OCI-LY3 (cell line): ENCODE measurements at regions not wholly inside any gene's neighbourhood (a gene's known extent, or its start where the extent isn't known, plus 50 kb on each side); places are given as distances from the start of the nearest gene placed in this dataset.

Source experiments
- H2AFZ ChIP-seq: fragments of 200-600, 300-600 bp; shearing (Covaris generic); 2 replicates; pipeline ENCODE4 v1.6.0; 2014; ENCODE audit warnings: antibody characterized with exemption, low read depth, low read length
- H3K27ac ChIP-seq: fragments of 200-600, 300-600 bp; sonication (generic); 2 replicates; pipeline ENCODE4 v1.5.1; 2014; ENCODE audit warnings: mild to moderate bottlenecking, low read length, moderate library complexity, mixed read lengths
- H3K27me3 ChIP-seq: fragments of 200-600, 300-600 bp; sonication (generic); 2 replicates; pipeline ENCODE4 v1.6.1; 2014; ENCODE audit warnings: low read depth, low read length, mixed read lengths
- H3K36me3 ChIP-seq: fragments of 200-600, 300-600 bp; sonication (generic); replicated peaks from 2 replicates; pipeline ENCODE3; 2014; ENCODE audit warnings: low read depth, low read length, mixed read lengths
- H3K4me1 ChIP-seq: fragments of 300-600, 200-600 bp; sonication (generic); 2 replicates; pipeline ENCODE4 v1.6.1; 2014; ENCODE audit warnings: low read length, mixed read lengths
- H3K4me2 ChIP-seq: fragments of 200-600, 300-600 bp; sonication (generic); 2 replicates; pipeline ENCODE4 v1.6.1; 2014; ENCODE audit warnings: low read length, mixed read lengths
- H3K4me3 ChIP-seq: fragments of 300-600, 200-600 bp; sonication (generic); 2 replicates; pipeline ENCODE4 v1.5.1; 2014; ENCODE audit warnings: antibody characterized with exemption, mild to moderate bottlenecking, low read length, moderate library complexity
- H3K79me2 ChIP-seq: fragments of 300-600, 200-600 bp; shearing (Covaris generic); 2 replicates; pipeline ENCODE4 v1.6.1; 2014; ENCODE audit warnings: mild to moderate bottlenecking, low read length, mixed read lengths
- H3K9ac ChIP-seq: fragments of 300-600, 200-600 bp; shearing (Covaris generic); 2 replicates; pipeline ENCODE4 v1.6.0; 2014; ENCODE audit warnings: mild to moderate bottlenecking, low read length, moderate library complexity
- H3K9me3 ChIP-seq: fragments of 200-600, 300-600 bp; shearing (Covaris generic); 2 replicates; pipeline ENCODE4 v1.6.1; 2014; ENCODE audit warnings: low read length, mixed read lengths; ENCODE audit not compliant: insufficient read depth
- H4K20me1 ChIP-seq: fragments of 200-600, 300-600 bp; sonication (generic); 2 replicates; pipeline ENCODE4 v1.6.1; 2016; ENCODE audit warnings: low read length, mixed read lengths; ENCODE audit not compliant: insufficient read depth
- CTCF ChIP-seq: fragments of 200-600, 300-600 bp; sonication (generic); IDR thresholded peaks from 2 replicates; pipeline ENCODE4 v1.5.1; 2014; ENCODE audit warnings: antibody characterized with exemption, low read length, low read depth
- EZH2phosphoT487 ChIP-seq: fragments of 200-600 bp; shearing (Covaris generic); IDR thresholded peaks from 2 replicates; pipeline ENCODE4 v1.6.1; 2018; ENCODE audit warnings: antibody characterized with exemption, mixed run types, low read depth

GRCh38 chr10:107813451-107814162 is 649.1 kb upstream of the SORCS1 start:
- Histone ChIP-seq H3K36me3 (no peaks in the 10 kb centered on the region), H3K27me3 (no peaks in the 10 kb centered on the region), H3K4me1 (peaks cover 15% of the 10 kb centered on the region), H3K4me3 (no peak overlapping the region), H3K9me3 (no peaks in the 10 kb centered on the region), H3K4me2 (no peak overlapping the region), H3K9ac (no peak overlapping the region), H2AFZ (no peak overlapping the region), H3K79me2 (no peaks in the 10 kb centered on the region), H4K20me1 (no peaks in the 10 kb centered on the region), H3K27ac (no peak overlapping the region)
- TF ChIP-seq CTCF (no peak), EZH2phosphoT487 (no peak)

- TF ChIP-seq CTCF (no peak), EZH2phosphoT487 (no peak)
- no peaks in the 10 kb centered on the region for H3K27me3 ChIP-seq
- peaks cover 9% of the 10 kb centered on the region for H3K4me1 ChIP-seq
- no peaks in the 10 kb centered on the region for H3K9me3 ChIP-seq
- H3K9ac ChIP-seq: no peak overlapping the region
- H3K4me2 ChIP-seq: no peak overlapping the region
- no peak overlapping the region for H3K27ac ChIP-seq
- no peaks in the 10 kb centered on the region for H3K79me2 ChIP-seq
- H4K20me1 ChIP-seq: no peaks in the 10 kb centered on the region
- H3K36me3 ChIP-seq: no peaks in the 10 kb centered on the region
- no peak overlapping the region for H2AFZ ChIP-seq
- H3K4me3 ChIP-seq: no peak overlapping the region
Observed at GRCh38 chr10:107809889-107810288, 645.4 kb upstream of the SORCS1 start.

- no peak overlapping the region for H3K9ac ChIP-seq
- H3K79me2 ChIP-seq: no peaks in the 10 kb centered on the region
- H4K20me1 ChIP-seq: no peaks in the 10 kb centered on the region
- peaks cover 6% of the 10 kb centered on the region; the same call in 1 of the 2 replicates for H3K4me1 ChIP-seq
- H3K27ac ChIP-seq: no peak overlapping the region
- no peak overlapping the region for H3K4me3 ChIP-seq
- H3K9me3 ChIP-seq: no peaks in the 10 kb centered on the region
- no peak overlapping the region for H2AFZ ChIP-seq
- no peaks in the 10 kb centered on the region for H3K36me3 ChIP-seq
- no peak overlapping the region for H3K4me2 ChIP-seq
- TF ChIP-seq CTCF (no peak), EZH2phosphoT487 (no peak)
- no peaks in the 10 kb centered on the region for H3K27me3 ChIP-seq
Observed at GRCh38 chr10:107807836-107808235, 643.3 kb upstream of the SORCS1 start.

DNA sequence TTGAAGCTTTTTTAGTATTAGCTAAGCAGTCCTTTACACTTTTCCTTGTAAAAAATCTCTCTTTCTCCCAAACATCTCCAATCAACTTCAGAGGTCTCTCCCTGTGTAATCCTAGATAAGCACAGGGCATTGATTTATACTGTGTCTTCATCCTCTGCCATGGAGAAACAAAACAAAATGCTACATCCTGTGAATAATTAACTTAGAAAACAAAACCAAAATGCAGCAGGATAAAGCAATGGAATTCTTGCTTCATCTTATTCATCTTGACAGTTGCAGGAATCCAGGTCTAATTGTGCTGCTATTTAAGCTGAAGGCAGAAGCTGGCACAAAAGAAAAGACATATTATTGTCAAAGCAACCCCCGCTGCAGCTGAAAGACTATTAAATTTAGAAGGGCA is 641.5 kb upstream of the SORCS1 start:
- no peak overlapping the region for H3K9ac ChIP-seq
- H3K4me2 ChIP-seq: no peak overlapping the region
- TF ChIP-seq CTCF (no peak), EZH2phosphoT487 (no peak)
- no peaks in the 10 kb centered on the region for H4K20me1 ChIP-seq
- H3K27ac ChIP-seq: no peak overlapping the region
- H3K4me1 ChIP-seq: peaks cover 6% of the 10 kb centered on the region; the same call in 1 of the 2 replicates
- H3K4me3 ChIP-seq: no peak overlapping the region
- no peaks in the 10 kb centered on the region for H3K36me3 ChIP-seq
- no peaks in the 10 kb centered on the region for H3K27me3 ChIP-seq
- H3K9me3 ChIP-seq: no peaks in the 10 kb centered on the region
- no peak overlapping the region for H2AFZ ChIP-seq
- H3K79me2 ChIP-seq: no peaks in the 10 kb centered on the region
